ENCODE measurements at regions not wholly inside any gene's neighbourhood (a gene's known extent, or its start where the extent isn't known, plus 50 kb on each side); places are given as distances from the start of the nearest gene placed in this dataset.
"Not testable (repeated sequence)": the region's sequence is repeated elsewhere in the genome, so short reads cannot be mapped to it uniquely, and the experiment has no call there.

- ChIA-PET CTCF (no interaction called here), POLR2A (no interaction called here)
- DNase-seq (ENCODE audit: extremely low spot score), result no peak
- TF ChIP-seq CTCF (IDR thresholded peaks at IDR 0.05; ENCODE audit: control extremely low read depth, extremely low read depth, low read depth, missing control alignments), result no peak
These were observed 68.5 kb downstream of the RBM11 start for GRCh38 chr21:14284481-14284880.

GRCh38 chr21:14281188-14281900 lies 65.4 kb downstream of the RBM11 start:
- DNase-seq (ENCODE audit: extremely low spot score); CTCF ChIA-PET; POLR2A ChIA-PET: not testable (repeated sequence)
